SH-SY5Y (cell line): ENCODE measurements at regions not wholly inside any gene's neighbourhood (a gene's known extent, or its start where the extent isn't known, plus 50 kb on each side); places are given as distances from the start of the nearest gene placed in this dataset.

Experiments used
- GATA2 ChIP-seq: IDR thresholded peaks from 2 replicates; pipeline ENCODE4 v1.6.1; 2011; ENCODE audit warnings: mild to moderate bottlenecking, low read depth, low read length
- GATA3 ChIP-seq: IDR thresholded peaks from 2 replicates; pipeline ENCODE4 v1.6.1; 2011; ENCODE audit warnings: low read depth, mild to moderate bottlenecking, low read length, moderate library complexity

GRCh38 chr1:64348961-64349648 is 120.8 kb upstream of the CACHD1 start:
- TF ChIP-seq GATA2 (no peak), GATA3 (no peak)
